GM06990 (cell line): ENCODE measurements at regions not wholly inside any gene's neighbourhood (a gene's known extent, or its start where the extent isn't known, plus 50 kb on each side); places are given as distances from the start of the nearest gene placed in this dataset.
"Not testable (repeated sequence)": the region's sequence is repeated elsewhere in the genome, so short reads cannot be mapped to it uniquely, and the experiment has no call there.

ENCODE experiments used
- DNase-seq: peaks from one replicate; pipeline ENCODE4 v3.0.0-alpha.2; 2011; ENCODE audit not compliant: insufficient read length; ENCODE audit errors: extremely low read depth
- H3K27me3 ChIP-seq: replicated peaks from 2 replicates; pipeline ENCODE4 v1.6.0; 2011; ENCODE audit warnings: low read length; ENCODE audit not compliant: control insufficient read depth, insufficient read depth
- H3K36me3 ChIP-seq: 2 replicates; pipeline ENCODE4 v1.5.1; 2011; ENCODE audit warnings: low read length; ENCODE audit not compliant: control insufficient read depth, insufficient read depth
- H3K4me3 ChIP-seq: replicated peaks from 2 replicates; pipeline ENCODE4 v1.5.1; 2011; ENCODE audit warnings: low read depth, mild to moderate bottlenecking, control low read depth, low read length
- TF ChIP-seq, protein P1 (sequence below): IDR thresholded peaks from 2 replicates; pipeline ENCODE4 v1.5.1; 2011; ENCODE audit warnings: low read length, control low read depth, mild to moderate bottlenecking, inconsistent platforms; ENCODE audit not compliant: insufficient read depth, poor library complexity, severe bottlenecking

DNA sequence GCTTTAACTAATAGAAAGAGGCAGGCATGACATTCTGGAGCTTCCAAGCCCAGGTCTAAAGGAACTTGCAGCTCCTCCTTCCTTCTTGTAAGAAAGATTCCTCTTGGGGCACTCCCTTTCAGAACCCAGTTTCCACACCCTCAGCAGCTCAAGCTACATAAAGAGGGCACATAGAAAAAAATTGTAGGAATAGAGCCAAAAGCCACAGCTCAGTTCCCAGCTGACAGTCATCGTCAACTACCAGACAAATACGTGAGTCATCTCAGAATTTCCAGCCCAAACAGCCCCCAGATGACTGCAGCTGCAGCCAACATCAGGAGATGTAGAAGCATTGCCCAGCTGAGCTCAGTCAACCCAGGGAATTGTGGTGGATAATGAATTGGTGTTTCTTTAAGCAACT, 349.8 kb upstream of the ARID1B start:
- no peak overlapping the region for H3K4me3 ChIP-seq
- TF ChIP-seq, protein P1, sequence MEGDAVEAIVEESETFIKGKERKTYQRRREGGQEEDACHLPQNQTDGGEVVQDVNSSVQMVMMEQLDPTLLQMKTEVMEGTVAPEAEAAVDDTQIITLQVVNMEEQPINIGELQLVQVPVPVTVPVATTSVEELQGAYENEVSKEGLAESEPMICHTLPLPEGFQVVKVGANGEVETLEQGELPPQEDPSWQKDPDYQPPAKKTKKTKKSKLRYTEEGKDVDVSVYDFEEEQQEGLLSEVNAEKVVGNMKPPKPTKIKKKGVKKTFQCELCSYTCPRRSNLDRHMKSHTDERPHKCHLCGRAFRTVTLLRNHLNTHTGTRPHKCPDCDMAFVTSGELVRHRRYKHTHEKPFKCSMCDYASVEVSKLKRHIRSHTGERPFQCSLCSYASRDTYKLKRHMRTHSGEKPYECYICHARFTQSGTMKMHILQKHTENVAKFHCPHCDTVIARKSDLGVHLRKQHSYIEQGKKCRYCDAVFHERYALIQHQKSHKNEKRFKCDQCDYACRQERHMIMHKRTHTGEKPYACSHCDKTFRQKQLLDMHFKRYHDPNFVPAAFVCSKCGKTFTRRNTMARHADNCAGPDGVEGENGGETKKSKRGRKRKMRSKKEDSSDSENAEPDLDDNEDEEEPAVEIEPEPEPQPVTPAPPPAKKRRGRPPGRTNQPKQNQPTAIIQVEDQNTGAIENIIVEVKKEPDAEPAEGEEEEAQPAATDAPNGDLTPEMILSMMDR: no peak
- H3K27me3 ChIP-seq: no peaks in the 10 kb centered on the region
- no peak for DNase-seq
- no peaks in the 10 kb centered on the region for H3K36me3 ChIP-seq

DNA sequence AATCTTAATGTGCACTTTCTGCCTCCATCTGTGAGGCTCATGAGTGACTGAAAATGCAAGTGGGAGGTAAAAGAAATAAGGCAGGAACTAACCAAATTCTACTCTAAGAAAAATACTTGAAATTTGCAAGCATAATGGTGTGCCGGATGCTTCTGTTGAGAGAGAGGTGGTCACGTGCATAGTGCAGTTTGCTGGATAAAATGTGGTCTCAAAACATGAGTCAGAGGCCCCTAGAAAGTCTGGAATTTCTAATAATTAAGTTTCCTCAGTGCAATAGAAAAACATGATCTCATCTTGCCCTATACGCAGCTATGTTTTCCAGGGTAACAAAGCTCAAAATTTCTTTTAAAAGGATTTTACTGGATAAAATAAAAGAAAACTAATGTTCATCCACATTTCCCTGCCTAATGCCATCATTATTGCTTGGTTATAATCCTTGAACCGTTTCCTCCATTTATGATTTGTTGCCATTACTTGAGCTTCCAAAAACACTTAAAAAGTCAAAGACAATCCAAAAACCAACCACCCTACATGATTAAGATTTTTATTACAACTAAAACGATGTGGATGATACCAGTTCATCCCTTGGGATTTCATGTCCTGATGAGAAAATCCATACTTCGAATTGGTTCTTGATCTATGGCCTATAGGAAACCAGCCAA, 351.7 kb upstream of the ARID1B start:
- Histone ChIP-seq H3K36me3 (no peaks in the 10 kb centered on the region), H3K4me3 (no peak overlapping the region), H3K27me3 (no peaks in the 10 kb centered on the region; the same call in 1 of the 2 replicates)
- DNase-seq: no peak
- TF ChIP-seq, protein P1: no peak

DNA sequence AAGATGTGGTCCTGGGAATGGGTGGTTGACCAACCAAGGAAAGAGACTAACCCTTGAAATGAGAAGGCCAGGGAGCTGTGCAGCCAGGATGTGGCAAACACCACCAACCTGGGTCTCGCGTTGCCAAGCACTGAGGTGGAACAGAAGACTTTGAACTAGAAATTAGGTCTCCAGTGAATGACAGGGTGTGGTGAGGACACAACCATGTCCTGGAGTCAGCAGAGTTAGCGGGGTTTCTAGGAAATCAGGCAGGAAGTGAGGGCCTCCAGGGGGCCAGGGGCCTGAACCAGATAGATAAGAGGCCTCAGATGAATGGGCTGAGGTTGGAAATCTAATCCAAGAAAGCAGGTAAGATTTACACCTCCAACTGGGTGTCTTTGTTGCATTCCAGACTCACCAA, 353.3 kb upstream of the ARID1B start:
- TF ChIP-seq, protein P1: no peak
- DNase-seq: peak; percentile 9
- H3K27me3 ChIP-seq: no peaks in the 10 kb centered on the region; the same call in 1 of the 2 replicates
- no peak overlapping the region for H3K4me3 ChIP-seq
- no peaks in the 10 kb centered on the region for H3K36me3 ChIP-seq

DNA sequence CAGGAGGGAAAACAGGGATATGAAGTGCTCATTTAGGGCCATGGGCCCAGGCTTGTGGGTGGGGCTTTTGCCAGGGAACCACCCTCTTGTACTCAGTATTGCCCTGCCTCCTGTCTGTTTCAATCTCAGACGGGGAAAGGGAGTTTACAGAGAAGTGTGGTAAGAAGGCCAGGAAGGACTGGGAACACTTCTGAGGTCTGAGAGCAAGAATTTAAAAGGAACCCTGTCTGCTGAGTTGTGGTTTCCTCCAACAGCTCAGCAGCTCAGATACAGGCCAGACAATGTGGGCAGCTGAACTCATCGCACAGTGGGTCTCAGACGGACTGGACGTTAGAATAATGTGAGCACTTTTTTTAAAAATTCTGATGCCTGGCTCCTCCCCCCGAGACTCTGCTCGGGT, 354.1 kb upstream of the ARID1B start:
- no peak for DNase-seq
- Histone ChIP-seq H3K4me3 (no peak overlapping the region), H3K36me3 (no peaks in the 10 kb centered on the region), H3K27me3 (no peaks in the 10 kb centered on the region; the same call in 1 of the 2 replicates)
- TF ChIP-seq, protein P1: no peak

DNA sequence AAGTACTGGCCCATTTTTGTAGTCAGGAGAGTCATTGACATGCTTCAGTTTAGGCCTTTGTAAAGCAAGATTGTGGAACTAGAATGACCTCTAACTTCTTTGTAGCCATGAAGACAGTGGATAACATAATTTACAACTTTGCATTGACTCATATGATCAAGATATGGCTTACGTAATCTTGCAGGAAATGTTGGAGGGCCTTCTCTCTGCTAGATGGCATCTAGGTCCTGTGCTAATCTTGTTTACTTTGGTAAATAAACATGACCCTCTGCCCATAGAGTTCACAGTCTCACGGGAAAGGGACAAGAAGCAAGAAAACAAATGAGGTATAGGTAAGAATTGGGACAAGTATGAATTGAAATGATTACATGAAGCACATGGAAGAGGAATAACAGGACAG, 355.2 kb upstream of the ARID1B start:
- TF ChIP-seq, protein P1: no peak
- DNase-seq: no peak
- H3K27me3 ChIP-seq: no peaks in the 10 kb centered on the region; the same call in 1 of the 2 replicates
- no peaks in the 10 kb centered on the region for H3K36me3 ChIP-seq
- H3K4me3 ChIP-seq: no peak overlapping the region

DNA sequence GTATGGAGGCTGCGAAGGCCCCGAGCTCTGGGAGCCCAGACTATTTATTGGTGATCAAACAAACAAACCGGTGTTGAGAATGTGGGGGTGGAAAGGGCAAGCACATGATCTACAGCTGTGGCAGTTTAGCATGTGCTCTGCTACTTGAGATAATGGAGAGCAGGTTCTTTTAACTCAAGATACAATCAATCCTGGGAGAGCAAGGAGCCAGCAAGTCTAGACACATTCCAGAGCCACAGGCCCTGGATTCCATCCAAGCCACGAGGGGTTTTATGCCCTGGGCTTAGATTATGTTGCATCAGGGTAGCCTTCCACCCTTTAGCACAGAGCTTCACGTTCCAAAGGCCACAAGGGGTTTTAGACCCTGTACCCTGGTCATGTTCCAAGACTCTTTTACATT, 355.9 kb upstream of the ARID1B start:
- H3K4me3 ChIP-seq, H3K36me3 ChIP-seq, DNase-seq, H3K27me3 ChIP-seq: not testable (repeated sequence)
